A549 (cell line): ENCODE measurements at regions not wholly inside any gene's neighbourhood (a gene's known extent, or its start where the extent isn't known, plus 50 kb on each side); places are given as distances from the start of the nearest gene placed in this dataset.

Experiments used
- CTCF ChIP-seq: fragments of >200 bp; sonication (Bioruptor Twin); formaldehyde crosslinking; IDR thresholded peaks from 3 replicates; pipeline ENCODE4 v1.5.1; 2016
- MAX ChIP-seq: IDR thresholded peaks from 2 replicates; pipeline ENCODE4 v1.6.1; 2012

- TF ChIP-seq CTCF (no peak), MAX (no peak)
Measured at GRCh38 chr14:98130691-98131090, 1141.3 kb downstream of the BCL11B start.
